Keratinocyte (primary cell): ENCODE measurements at regions not wholly inside any gene's neighbourhood (a gene's known extent, or its start where the extent isn't known, plus 50 kb on each side); places are given as distances from the start of the nearest gene placed in this dataset.

ENCODE experiments used
- EZH2 ChIP-seq: IDR thresholded peaks from one replicate; pipeline ENCODE4 v1.6.1; 2012; ENCODE audit warnings: inconsistent platforms, mild to moderate bottlenecking, low read length, moderate library complexity
- TF ChIP-seq, protein P1 (sequence below), 3 experiments: IDR thresholded peaks in 1 of 3; conservative IDR thresholded peaks in 1 of 3; optimal IDR thresholded peaks in 1 of 3; 2 replicates in 2 of 3; 3 replicates in 1 of 3; pipeline versions ENCODE3 to v1.5.1; 2011; ENCODE audit warnings: low read length in 3 of 3, mild to moderate bottlenecking in 3 of 3, moderate library complexity in 2 of 3, control low read depth in 1 of 3, inconsistent platforms in 1 of 3; ENCODE audit not compliant: insufficient read depth in 2 of 3; ENCODE audit errors: extremely low read depth in 1 of 3

DNA sequence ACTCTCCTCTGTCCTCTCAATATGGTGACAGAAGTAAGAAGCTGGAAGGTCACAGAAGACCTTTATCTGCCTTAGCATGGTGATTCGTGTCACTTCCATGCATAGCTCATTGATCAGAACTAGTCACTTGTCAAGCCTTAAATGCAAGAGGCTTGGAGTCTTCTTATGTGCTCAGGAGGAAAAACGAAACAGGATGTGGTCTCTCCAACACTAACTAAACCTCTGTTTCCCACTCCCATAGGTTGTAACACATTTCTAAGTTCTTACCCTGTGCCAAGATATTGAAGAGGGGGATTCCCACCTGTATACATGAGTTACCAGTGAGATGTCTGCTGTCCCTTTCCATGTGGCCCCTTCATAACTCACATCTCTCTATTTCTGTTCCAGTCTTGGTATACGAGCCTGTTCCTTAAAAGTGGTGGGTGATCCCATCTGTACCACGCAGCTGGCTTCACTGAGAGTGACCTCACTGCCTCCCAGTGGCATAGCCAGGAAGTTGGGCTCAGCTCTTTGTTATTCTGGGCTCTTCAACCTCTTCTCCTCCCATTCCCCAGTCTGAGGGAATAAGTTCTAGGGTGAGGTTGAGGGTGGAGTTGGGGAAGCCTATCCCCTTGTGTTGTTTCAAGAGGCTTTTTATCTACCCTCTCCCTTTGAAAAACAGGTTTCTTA lies 203.2 kb upstream of the PPP2R3A start:
- TF ChIP-seq, protein P1, sequence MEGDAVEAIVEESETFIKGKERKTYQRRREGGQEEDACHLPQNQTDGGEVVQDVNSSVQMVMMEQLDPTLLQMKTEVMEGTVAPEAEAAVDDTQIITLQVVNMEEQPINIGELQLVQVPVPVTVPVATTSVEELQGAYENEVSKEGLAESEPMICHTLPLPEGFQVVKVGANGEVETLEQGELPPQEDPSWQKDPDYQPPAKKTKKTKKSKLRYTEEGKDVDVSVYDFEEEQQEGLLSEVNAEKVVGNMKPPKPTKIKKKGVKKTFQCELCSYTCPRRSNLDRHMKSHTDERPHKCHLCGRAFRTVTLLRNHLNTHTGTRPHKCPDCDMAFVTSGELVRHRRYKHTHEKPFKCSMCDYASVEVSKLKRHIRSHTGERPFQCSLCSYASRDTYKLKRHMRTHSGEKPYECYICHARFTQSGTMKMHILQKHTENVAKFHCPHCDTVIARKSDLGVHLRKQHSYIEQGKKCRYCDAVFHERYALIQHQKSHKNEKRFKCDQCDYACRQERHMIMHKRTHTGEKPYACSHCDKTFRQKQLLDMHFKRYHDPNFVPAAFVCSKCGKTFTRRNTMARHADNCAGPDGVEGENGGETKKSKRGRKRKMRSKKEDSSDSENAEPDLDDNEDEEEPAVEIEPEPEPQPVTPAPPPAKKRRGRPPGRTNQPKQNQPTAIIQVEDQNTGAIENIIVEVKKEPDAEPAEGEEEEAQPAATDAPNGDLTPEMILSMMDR (optimal IDR thresholded peaks at IDR 0.05 in 1 of 3, IDR thresholded peaks at IDR 0.05 in 1 of 3, conservative IDR thresholded peaks at IDR 0.05 in 1 of 3; ENCODE audit: extremely low read depth in 1 of 3, insufficient read depth in 2 of 3, low read length in 3 of 3): peak in 2 of 3 experiments; percentile 27 to 30
- no peak for TF ChIP-seq EZH2
